SJCRH30 (cell line): ENCODE measurements at regions not wholly inside any gene's neighbourhood (a gene's known extent, or its start where the extent isn't known, plus 50 kb on each side); places are given as distances from the start of the nearest gene placed in this dataset.
"Not testable (repeated sequence)": the region's sequence is repeated elsewhere in the genome, so short reads cannot be mapped to it uniquely, and the experiment has no call there.

Source experiments
- DNase-seq, 2 experiments: peaks; one replicate each; pipeline ENCODE4 v3.0.0-alpha.2; 2015 to 2020
- H3K27ac ChIP-seq: fragments of 250-450 bp; sonication (Bioruptor Pico); 2 replicates; pipeline ENCODE4 v1.5.1; 2020; ENCODE audit warnings: mild to moderate bottlenecking, moderate library complexity
- H3K27me3 ChIP-seq: fragments of 250-450 bp; sonication (Bioruptor Pico); 2 replicates; pipeline ENCODE4 v1.5.1; 2020; ENCODE audit warnings: mild to moderate bottlenecking, moderate library complexity
- H3K36me3 ChIP-seq: fragments of 250-450 bp; sonication (Bioruptor Pico); 2 replicates; pipeline ENCODE4 v1.5.1; 2020; ENCODE audit warnings: mild to moderate bottlenecking, moderate library complexity
- H3K4me1 ChIP-seq: fragments of 250-450 bp; sonication (Bioruptor Pico); 2 replicates; pipeline ENCODE4 v1.5.1; 2020; ENCODE audit warnings: mild to moderate bottlenecking, moderate library complexity
- H3K4me3 ChIP-seq: fragments of 250-450 bp; sonication (Bioruptor Pico); 2 replicates; pipeline ENCODE4 v1.5.1; 2020; ENCODE audit warnings: mild to moderate bottlenecking, moderate library complexity
- H3K9me3 ChIP-seq: fragments of 250-450 bp; sonication (Bioruptor Pico); replicated peaks from 2 replicates; pipeline ENCODE4 v1.5.1; 2020; ENCODE audit warnings: mild to moderate bottlenecking, moderate library complexity

- no peak for DNase-seq
- no peak overlapping the region for H3K27ac ChIP-seq
- no peaks in the 10 kb centered on the region for H3K36me3 ChIP-seq
- no peak overlapping the region for H3K4me3 ChIP-seq
- no peaks in the 10 kb centered on the region; the same call in 1 of the 2 replicates for H3K27me3 ChIP-seq
- 0 out of 2 replicates have a peak, but pooled peaks cover 1% of the 10 kb centered on the region for H3K9me3 ChIP-seq
- peaks cover 3% of the 10 kb centered on the region; the same call in 1 of the 2 replicates for H3K4me1 ChIP-seq
Observed at GRCh38 chr1:234838182-234838581, 228.2 kb upstream of the IRF2BP2 start.

GRCh38 chr1:234837713-234838112 lies 227.7 kb upstream of the IRF2BP2 start:
- no peak overlapping the region for H3K27ac ChIP-seq
- no peaks in the 10 kb centered on the region for H3K36me3 ChIP-seq
- no peak overlapping the region for H3K4me3 ChIP-seq
- 0 out of 2 replicates have a peak, but pooled peaks cover 3% of the 10 kb centered on the region for H3K9me3 ChIP-seq
- no peaks in the 10 kb centered on the region; the same call in 1 of the 2 replicates for H3K27me3 ChIP-seq
- peaks cover 3% of the 10 kb centered on the region; the same call in 1 of the 2 replicates for H3K4me1 ChIP-seq
- no peak for DNase-seq

- DNase-seq: no peak
- H3K4me1 ChIP-seq: peaks cover 3% of the 10 kb centered on the region; the same call in 1 of the 2 replicates
- no peak overlapping the region for H3K4me3 ChIP-seq
- H3K27ac ChIP-seq: no peak overlapping the region
- no peaks in the 10 kb centered on the region; the same call in 1 of the 2 replicates for H3K27me3 ChIP-seq
- H3K9me3 ChIP-seq: 0 out of 2 replicates have a peak, but pooled peaks cover 3% of the 10 kb centered on the region
- no peaks in the 10 kb centered on the region for H3K36me3 ChIP-seq
Observed at GRCh38 chr1:234836776-234837357, 226.9 kb upstream of the IRF2BP2 start.

- Histone ChIP-seq H3K9me3 (0 out of 2 replicates have a peak, but pooled peaks cover 3% of the 10 kb centered on the region), H3K4me1 (no peaks in the 10 kb centered on the region), H3K36me3 (no peaks in the 10 kb centered on the region), H3K27me3 (no peaks in the 10 kb centered on the region; the same call in 1 of the 2 replicates), H3K4me3 (no peak overlapping the region), H3K27ac (no peak overlapping the region)
- DNase-seq: no peak
Observed at GRCh38 chr1:234836045-234836681, 226.2 kb upstream of the IRF2BP2 start.

DNA sequence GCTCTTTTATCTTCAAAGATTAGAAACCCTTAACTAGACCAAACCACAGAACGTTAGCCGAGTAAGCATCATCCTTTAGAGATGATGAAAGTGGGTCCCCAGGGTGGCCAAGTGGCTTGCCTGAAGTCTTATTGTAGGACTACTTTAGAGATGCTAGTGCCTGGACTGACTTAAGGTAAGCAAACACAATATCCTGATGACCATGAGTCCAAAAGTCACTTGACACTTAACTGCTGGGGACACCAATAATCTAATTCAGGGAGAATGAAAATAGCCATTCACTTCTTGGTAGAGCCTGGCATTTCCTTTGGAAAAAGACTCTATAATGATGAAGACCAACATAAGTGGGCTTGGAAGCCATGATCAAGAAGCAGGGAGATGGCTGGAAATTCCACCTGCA lies 225.3 kb upstream of the IRF2BP2 start:
- H3K27ac ChIP-seq: no peak overlapping the region
- no peaks in the 10 kb centered on the region; the same call in 1 of the 2 replicates for H3K27me3 ChIP-seq
- H3K4me3 ChIP-seq: no peak overlapping the region

DNA sequence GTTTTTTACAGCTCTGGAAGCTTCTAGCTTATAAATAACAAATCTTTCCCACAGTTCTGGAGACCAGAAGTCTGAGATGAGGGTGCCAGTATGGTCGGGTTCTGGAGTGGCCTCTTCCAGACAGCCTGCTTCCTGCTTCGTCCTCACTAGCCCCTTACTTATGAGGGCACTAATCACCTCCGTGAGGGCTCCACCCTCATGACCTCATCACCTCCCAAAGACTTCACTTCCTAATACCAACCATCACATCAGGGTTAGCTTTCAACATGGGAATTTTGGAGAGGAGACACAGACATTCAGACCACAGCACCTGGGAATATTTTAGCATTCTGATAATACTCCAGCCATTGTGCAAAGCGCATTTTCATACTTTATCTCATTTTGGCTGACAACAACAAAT lies 223.7 kb upstream of the IRF2BP2 start:
- no peaks in the 10 kb centered on the region for H3K36me3 ChIP-seq
- H3K4me3 ChIP-seq: no peak overlapping the region
- H3K4me1 ChIP-seq: no peaks in the 10 kb centered on the region
- 0 out of 2 replicates have a peak, but pooled peaks cover 3% of the 10 kb centered on the region for H3K9me3 ChIP-seq
- no peak for DNase-seq
- no peak overlapping the region for H3K27ac ChIP-seq
- no peaks in the 10 kb centered on the region; the same call in 1 of the 2 replicates for H3K27me3 ChIP-seq

More for the DNA sequence above, 225.3 kb upstream of the IRF2BP2 start:
- no peaks in the 10 kb centered on the region for H3K4me1 ChIP-seq
- no peaks in the 10 kb centered on the region for H3K36me3 ChIP-seq
- H3K9me3 ChIP-seq: 0 out of 2 replicates have a peak, but pooled peaks cover 3% of the 10 kb centered on the region
- no peak for DNase-seq

GRCh38 chr1:234833118-234833517 lies 223.1 kb upstream of the IRF2BP2 start:
- Histone ChIP-seq H3K27me3 (no peaks in the 10 kb centered on the region; the same call in 1 of the 2 replicates), H3K9me3 (0 out of 2 replicates have a peak, but pooled peaks cover 3% of the 10 kb centered on the region), H3K4me3 (no peak overlapping the region), H3K36me3 (no peaks in the 10 kb centered on the region), H3K27ac (no peak overlapping the region), H3K4me1 (no peaks in the 10 kb centered on the region)
- no peak for DNase-seq

DNA sequence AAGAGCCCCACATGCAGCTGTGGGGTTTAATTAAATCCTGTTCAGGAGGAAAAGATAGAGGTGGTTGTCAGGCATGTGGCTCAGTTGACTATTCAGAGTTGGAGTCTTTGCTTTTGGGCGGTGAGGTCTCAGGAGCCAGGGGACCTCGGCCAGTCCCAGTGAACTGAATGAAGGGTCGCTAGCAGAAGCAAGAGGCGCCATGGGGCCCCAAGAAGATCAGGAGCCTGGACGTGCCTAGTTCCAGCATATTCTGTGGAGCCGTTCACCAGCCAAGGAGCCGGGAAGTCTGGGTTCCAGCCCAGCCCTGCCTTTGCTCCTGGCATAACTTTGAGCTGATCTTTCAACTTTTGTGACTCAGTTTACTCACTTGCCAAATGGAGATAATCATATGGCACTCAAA lies 217.7 kb upstream of the IRF2BP2 start:
- no peaks in the 10 kb centered on the region for H3K4me1 ChIP-seq
- no peak for DNase-seq
- H3K27ac ChIP-seq: no peak overlapping the region
- no peaks in the 10 kb centered on the region for H3K36me3 ChIP-seq
- no peaks in the 10 kb centered on the region for H3K27me3 ChIP-seq
- H3K4me3 ChIP-seq: no peak overlapping the region
- H3K9me3 ChIP-seq: no peaks in the 10 kb centered on the region

DNA sequence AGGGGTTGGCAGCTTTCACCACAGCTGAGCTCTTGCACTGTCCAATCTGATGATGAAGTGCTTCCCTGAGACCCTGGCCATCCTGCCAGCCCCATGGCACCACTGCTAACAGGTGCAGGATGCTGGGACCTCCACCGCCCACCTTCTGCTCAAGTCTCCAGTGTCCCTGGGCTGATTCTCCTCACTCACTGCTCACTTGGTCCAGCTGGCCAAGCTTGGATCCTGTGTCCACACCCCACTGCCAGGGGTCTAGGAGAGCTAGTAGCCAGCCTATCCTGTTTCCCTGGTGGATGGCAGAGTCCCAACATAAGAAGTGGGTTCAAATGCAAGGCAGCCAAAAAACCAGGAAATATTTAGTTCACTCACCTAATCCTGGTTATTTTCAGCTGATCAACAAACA lies 217.2 kb upstream of the IRF2BP2 start:
- no peak overlapping the region for H3K4me3 ChIP-seq
- no peak overlapping the region for H3K27ac ChIP-seq
- H3K36me3 ChIP-seq: no peaks in the 10 kb centered on the region
- no peaks in the 10 kb centered on the region for H3K9me3 ChIP-seq
- no peak for DNase-seq
- no peaks in the 10 kb centered on the region for H3K4me1 ChIP-seq
- no peaks in the 10 kb centered on the region for H3K27me3 ChIP-seq

GRCh38 chr1:234826352-234826751 lies 216.4 kb upstream of the IRF2BP2 start:
- no peak for DNase-seq
- Histone ChIP-seq H3K9me3 (no peaks in the 10 kb centered on the region), H3K27me3 (no peaks in the 10 kb centered on the region), H3K27ac (no peak overlapping the region), H3K36me3 (no peaks in the 10 kb centered on the region), H3K4me1 (no peaks in the 10 kb centered on the region), H3K4me3 (no peak overlapping the region)

DNA sequence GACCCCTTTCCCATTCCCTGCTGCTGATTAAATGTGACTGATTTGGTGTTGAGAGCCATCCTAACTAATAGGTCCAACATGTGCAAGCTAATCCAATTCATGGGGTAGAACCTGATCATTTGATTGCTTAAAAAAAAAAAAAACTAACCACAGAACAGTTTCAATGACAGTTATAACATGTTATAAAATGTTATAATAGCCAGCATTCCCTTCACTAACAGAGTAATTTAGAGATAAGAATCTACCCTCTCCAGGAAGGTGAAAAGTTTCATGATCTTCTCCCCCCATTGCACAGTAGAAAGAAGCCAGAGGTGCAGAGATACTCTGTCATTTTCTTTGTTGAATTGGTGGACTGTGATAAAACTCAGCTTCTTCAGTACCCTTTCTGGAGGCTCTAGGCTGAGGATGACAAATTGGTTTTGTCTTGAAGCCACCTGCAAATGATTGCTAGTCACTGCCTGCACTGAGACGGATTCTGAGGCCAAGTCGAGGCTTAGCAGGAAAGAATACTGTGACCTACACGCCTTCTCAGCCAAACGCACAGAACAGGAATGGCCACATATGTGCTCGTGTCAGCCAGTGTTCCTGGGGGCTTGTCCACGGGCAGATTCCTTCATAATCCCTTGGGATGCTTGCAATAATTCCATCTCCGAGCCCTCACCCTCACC lies 215.7 kb upstream of the IRF2BP2 start:
- Histone ChIP-seq H3K4me1 (no peaks in the 10 kb centered on the region), H3K27me3 (no peaks in the 10 kb centered on the region), H3K4me3 (no peak overlapping the region), H3K27ac (no peak overlapping the region), H3K36me3 (no peaks in the 10 kb centered on the region), H3K9me3 (no peaks in the 10 kb centered on the region)
- DNase-seq: no peak

DNA sequence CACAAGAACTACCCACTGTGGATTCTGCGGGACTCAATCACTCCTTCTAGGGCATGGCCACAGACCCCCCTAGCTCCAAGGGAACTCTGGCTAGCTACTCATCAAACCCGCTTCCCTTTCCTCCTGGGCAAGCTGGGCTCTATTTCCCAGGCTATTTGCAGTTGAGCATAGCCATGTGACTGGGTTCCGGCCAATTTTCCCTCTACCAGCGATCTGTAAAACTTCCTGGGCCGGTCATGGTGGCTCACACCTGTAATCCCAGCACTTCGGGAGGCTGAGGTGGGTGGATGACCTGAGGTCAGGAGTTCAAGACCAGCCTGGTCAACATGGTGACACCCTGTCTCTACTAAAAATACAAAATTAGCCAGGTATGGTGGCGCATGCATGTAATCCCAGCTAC lies 214.9 kb upstream of the IRF2BP2 start:
- H3K36me3 ChIP-seq, H3K4me3 ChIP-seq, H3K9me3 ChIP-seq, DNase-seq, H3K27ac ChIP-seq, H3K4me1 ChIP-seq, H3K27me3 ChIP-seq: not testable (repeated sequence)

DNA sequence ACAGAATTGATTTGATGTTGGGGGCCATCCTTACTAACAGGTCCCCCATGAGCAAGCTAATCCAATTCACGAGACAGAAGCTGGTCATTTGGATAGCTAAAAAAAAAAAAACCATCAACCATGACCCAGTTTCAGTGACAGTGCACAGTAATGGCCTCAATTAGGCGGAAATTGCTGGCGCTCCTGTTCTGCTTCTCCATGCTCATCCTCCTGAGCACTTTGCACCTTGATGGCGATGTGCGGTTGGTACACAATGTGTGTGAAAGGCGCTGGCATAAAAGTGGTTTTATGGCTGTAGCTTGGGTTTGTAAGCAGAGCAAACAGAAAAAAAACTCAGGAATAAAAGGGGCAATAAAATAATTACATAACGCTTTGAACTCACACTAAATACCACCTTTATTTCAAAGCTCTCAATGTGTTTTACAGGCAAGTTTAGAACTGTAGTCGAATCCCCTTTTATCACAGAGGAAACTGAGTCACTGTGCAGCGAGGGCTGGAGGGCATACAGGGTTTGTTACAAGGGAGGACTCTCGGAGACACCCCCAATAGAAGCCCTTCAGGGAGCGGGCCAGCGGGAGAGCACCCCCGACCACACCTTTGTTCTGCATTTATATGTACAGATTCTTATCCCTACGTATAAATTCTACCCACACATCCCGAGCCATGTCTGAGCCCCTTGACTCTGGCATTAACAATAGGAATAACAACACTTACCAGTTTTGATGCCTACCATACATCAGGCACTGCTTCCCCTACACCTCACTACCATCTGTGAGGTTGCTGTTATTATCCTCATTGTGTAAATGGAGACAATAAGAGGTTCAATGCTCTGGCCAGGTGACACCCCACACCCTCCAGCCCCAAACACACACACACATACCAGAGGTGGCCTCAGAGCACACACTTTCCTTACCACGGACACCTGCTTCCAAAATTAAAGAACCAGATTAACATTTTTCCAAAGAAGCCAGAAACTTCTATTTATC lies 213.5 kb upstream of the IRF2BP2 start:
- Histone ChIP-seq H3K9me3 (no peaks in the 10 kb centered on the region), H3K27ac (no peak overlapping the region), H3K27me3 (no peaks in the 10 kb centered on the region), H3K36me3 (no peaks in the 10 kb centered on the region), H3K4me1 (no peaks in the 10 kb centered on the region), H3K4me3 (no peak overlapping the region)
- no peak for DNase-seq

- DNase-seq: no peak
- no peaks in the 10 kb centered on the region for H3K4me1 ChIP-seq
Observed at GRCh38 chr1:234821840-234822239, 211.9 kb upstream of the IRF2BP2 start.

More at GRCh38 chr1:234821840-234822239, 211.9 kb upstream of the IRF2BP2 start:
- H3K27me3 ChIP-seq: no peaks in the 10 kb centered on the region
- H3K9me3 ChIP-seq: no peaks in the 10 kb centered on the region
- H3K27ac ChIP-seq: no peak overlapping the region
- H3K4me3 ChIP-seq: no peak overlapping the region
- no peaks in the 10 kb centered on the region for H3K36me3 ChIP-seq
